ENCODE measurements at regions not wholly inside any gene's neighbourhood (a gene's known extent, or its start where the extent isn't known, plus 50 kb on each side); places are given as distances from the start of the nearest gene placed in this dataset.

DNA sequence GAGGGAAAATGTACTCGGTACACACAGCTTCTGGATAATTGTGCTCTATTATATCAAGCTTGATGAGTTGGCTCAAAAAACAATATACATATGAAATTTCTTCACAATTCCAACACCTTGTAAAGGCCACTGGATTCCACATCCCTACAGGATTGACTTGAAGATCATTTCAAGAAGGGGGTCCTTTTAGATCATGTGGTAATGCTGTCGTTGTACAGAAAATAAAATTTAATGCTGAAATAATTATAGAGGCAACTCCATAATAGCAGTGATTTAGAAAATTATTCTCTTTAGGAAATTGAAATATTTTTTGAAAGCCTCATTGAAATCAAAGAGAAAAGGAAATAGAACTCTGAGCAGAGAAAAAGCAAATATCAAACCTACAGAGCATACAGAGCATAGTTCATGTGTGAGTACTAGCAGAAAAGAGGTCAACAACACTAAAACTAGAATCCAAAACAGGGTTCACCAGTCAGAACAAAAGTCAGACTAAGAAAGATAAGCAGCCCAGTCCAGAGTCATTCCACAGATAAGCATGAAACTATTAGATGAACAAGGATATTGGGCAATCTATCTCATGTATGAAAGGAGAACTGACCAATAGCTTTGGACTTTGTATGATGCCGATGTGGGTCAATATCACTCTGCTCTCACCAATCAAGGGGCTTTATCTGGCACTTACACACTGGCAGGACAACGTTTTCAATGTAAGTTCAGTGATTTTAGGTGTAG lies 79.5 kb upstream of the PALMD start:
- TF ChIP-seq, protein P1, sequence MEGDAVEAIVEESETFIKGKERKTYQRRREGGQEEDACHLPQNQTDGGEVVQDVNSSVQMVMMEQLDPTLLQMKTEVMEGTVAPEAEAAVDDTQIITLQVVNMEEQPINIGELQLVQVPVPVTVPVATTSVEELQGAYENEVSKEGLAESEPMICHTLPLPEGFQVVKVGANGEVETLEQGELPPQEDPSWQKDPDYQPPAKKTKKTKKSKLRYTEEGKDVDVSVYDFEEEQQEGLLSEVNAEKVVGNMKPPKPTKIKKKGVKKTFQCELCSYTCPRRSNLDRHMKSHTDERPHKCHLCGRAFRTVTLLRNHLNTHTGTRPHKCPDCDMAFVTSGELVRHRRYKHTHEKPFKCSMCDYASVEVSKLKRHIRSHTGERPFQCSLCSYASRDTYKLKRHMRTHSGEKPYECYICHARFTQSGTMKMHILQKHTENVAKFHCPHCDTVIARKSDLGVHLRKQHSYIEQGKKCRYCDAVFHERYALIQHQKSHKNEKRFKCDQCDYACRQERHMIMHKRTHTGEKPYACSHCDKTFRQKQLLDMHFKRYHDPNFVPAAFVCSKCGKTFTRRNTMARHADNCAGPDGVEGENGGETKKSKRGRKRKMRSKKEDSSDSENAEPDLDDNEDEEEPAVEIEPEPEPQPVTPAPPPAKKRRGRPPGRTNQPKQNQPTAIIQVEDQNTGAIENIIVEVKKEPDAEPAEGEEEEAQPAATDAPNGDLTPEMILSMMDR (IDR thresholded peaks at IDR 0.05; ENCODE audit: insufficient read depth, low read length) = no peak
- peak; percentile 26 for DNase-seq (ENCODE audit: low read depth)

DNA sequence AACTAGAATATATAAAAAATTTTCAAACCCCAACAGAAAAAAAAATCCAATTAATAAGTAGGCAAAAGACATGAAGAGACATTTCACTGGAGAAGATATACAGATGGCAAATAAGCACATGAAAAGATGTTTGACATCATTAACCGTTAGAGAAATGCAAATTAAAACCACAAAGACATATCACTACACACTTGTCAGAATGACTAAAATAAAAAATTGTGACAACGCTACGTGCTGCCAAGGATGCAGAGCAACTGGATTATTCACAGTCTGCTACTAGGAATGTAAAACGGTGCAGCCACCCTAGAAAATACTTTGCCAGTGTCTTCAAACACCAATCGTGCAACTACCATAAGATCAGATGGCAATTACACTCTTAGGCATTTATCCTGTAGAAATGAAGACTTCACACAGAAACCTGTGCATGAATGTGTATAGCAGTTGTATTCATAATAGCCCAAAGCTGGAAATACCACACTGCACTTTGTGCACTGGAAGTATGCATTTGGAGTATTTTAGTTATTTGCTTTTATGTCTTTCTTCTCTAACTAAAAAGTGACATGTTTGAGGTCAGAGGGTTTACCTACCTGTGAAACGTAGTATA lies 75.3 kb upstream of the PALMD start:
- TF ChIP-seq, protein P1 (IDR thresholded peaks at IDR 0.05; ENCODE audit: insufficient read depth, low read length) = no peak
- DNase-seq (ENCODE audit: low read depth) = no peak
- H3K4me3 ChIP-seq (ENCODE audit: low read depth, low read length) = no peak overlapping the region

More for the DNA sequence above, 79.5 kb upstream of the PALMD start:
- H3K4me3 ChIP-seq (ENCODE audit: low read depth, low read length) = no peak overlapping the region

DNA sequence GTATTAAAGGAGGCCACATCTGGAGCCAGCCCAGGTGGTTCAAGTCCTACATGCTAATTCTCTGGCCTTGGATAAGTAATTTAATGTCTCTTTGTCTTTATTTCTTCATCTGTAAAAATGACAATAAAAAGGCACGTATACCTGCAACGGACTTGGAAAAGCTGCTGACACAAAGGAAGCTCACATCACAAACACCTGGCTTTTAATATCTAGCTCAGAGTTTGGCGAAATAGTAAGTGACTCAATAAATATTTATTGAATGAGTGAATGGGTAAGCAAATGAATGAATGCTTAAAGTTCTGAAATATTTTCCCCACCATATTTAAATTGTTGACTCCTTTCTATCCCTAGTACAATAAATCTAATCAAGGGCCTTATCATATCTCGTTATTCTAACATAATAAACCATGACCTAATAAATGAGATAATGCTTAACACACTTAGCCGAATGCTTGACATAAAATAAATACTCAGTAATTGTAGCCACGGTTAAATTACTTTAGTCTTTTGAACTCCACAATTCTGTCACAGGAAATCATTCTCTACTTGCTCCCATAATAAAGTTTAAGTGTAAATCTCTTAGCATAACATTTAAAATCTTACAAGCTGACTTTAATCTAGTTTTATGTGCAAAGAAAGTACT lies 74.7 kb upstream of the PALMD start:
- H3K4me3 ChIP-seq (ENCODE audit: low read depth, low read length) = no peak overlapping the region
- TF ChIP-seq, protein P1 (IDR thresholded peaks at IDR 0.05; ENCODE audit: insufficient read depth, low read length) = no peak
- no peak for DNase-seq (ENCODE audit: low read depth)

DNA sequence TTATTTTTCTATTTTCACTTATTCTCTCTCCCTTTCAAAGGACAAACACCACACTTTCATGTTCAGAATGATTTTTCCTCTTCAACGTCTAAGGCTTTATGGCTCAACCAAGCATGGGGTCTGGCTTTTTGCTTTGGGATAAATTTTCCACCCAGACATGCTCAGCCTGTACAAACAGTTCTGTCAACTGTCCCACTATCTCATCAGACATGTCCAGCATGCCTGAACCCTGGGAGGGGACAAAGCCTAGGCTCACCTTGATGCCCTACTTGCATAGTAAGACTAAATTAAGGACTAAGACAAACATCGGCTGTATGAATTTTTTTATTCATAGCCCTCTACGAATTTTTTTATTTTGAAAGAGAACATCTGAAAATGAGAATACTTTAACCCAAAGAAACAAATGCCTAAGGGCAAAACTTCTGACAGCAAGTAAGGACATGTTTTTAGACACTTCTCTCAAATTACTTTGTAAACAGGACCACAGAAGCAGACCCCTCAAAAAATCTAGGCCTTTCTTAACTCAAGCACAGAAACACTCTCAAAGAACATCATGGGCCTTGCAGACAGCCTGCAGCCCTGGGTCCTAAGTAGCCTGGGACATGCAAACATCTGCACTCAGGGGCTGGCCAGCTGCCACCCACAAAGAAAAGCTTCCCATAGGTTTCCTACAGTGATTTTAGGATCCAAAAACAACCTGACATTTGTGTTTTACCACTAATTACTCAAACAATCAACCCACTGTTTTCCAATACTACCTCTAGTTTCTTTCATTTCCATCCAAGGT lies 72.3 kb upstream of the PALMD start:
- no peak for DNase-seq (ENCODE audit: low read depth)
- TF ChIP-seq, protein P1 (IDR thresholded peaks at IDR 0.05; ENCODE audit: insufficient read depth, low read length) = no peak
- H3K4me3 ChIP-seq (ENCODE audit: low read depth, low read length) = no peak overlapping the region

DNA sequence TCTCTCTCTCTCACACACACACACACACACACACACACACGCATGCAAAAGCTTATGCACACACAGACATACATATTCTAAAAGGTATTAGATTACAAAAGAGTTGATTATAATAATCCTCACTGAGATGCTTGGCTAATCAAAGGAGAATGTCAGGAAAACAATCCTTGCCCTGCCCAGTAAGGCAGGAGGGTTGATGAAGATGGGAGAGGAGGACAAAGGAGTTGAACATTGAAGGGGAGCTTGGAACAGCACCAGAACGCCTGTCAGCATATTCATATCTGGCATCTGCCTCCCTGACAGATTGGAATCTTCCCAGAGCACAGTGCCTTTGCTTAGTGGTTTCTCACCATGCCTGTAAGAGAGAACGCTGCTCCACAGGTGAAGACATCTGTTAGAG lies 68.6 kb upstream of the PALMD start:
- no peak overlapping the region for H3K4me3 ChIP-seq (ENCODE audit: low read depth, low read length)
- no peak for DNase-seq (ENCODE audit: low read depth)
- TF ChIP-seq, protein P1 (IDR thresholded peaks at IDR 0.05; ENCODE audit: insufficient read depth, low read length) = no peak

DNA sequence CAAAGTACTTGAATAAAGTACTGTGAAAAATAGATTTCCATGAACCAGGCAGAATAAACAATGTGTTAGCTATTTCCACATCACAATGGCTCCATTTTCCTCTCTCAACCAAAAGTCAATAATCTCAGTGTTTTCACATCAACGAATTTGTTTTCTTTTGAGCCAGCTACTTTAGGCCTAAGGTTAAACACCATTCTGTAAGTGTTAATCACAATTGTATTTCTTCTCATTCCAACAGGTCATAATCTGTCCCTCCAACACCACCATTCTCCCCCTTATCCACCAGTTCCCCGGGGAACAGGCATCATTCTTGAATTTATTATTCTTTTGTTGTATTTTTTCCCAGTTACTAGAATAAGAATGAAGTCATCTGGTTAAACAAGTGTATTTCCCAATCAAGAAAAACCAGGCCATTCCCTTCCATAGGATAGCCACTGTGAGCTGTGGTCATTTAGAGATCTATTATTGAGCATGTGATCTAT lies 66.2 kb upstream of the PALMD start:
- TF ChIP-seq, protein P1 (IDR thresholded peaks at IDR 0.05; ENCODE audit: insufficient read depth, low read length) = no peak
- H3K4me3 ChIP-seq (ENCODE audit: low read depth, low read length) = no peak overlapping the region
- DNase-seq (ENCODE audit: low read depth) = no peak
